ENCODE measurements at regions not wholly inside any gene's neighbourhood (a gene's known extent, or its start where the extent isn't known, plus 50 kb on each side); places are given as distances from the start of the nearest gene placed in this dataset.

DNA sequence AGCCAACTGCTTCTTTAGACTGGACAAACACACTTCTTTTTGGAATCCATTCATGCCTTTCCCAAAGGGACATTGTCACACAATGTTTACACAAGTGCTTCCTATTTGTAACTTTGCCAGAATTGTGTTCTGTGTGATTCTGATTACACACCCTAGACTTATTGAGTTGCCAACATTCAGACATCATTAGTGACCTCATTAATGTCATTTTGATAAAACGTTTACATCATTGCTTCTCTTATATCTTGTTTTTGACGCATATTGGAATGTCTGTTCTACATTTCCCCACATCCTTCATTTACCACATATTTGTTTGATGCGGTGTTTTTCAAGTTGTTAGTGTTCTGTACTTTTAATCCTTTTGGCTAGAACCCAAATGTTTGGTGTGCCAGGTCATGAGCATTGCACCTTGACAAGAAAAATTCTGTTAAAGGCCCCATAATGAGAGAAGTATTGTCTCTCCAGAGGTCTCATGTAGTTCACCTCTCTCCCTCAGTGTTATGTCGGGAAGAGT lies 305.5 kb downstream of the AEBP2 start:
- no peak for TF ChIP-seq CTCF (IDR thresholded peaks at IDR 0.05; ENCODE audit: extremely low read depth, missing control alignments)
- no peak for DNase-seq (ENCODE audit: low spot score)

DNA sequence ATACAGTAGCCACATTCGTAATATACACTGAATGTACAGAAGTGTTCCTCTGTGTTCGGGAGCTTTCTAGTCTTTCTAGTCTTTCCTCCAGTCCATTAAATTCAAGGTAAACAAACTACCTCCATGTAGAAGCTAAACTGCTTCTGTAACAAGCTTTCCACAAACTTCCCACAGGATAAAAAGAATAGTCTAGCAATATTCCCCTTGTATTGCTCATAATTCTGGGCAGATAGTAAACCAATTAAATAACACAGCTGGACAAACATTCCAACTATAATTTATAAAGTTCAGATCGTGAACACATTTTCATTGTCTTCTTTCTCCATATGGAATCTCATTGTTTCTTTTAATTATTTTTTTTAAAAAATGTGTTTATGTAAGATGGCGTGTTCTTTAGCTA lies 307.2 kb downstream of the AEBP2 start:
- TF ChIP-seq CTCF (IDR thresholded peaks at IDR 0.05; ENCODE audit: extremely low read depth, missing control alignments): no peak
- DNase-seq (ENCODE audit: low spot score): no peak

DNA sequence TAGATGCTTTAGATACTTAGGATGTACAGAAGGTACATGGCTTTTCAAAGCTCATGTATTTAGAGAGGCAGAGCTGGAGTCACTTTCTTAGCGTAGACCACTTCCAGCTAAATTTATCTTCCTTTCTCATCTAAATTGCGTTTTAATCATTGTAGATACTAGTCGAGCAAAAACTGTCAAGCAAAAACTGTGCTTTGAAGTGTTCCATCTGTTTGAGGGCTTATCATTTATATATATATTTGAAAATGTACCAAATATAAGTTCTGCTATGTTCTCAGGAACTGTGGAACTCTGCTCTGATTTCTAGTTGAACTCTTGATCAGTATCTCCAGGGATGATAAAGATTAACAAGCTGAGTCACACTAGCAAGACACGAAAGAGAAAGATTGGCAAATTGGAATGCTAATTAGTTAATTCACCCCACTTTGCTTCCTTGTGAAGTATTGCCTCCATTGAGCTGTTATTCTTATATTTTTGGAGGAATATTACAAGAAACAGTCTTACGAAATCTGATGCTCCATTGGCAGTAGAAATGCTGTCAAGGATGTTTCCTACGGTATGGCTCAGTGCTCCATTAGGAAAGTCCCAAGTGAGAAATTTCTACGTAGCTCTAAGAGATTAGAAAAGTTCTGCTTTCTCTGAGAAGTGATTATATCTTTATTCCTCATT lies 310.7 kb downstream of the AEBP2 start:
- no peak for TF ChIP-seq CTCF (IDR thresholded peaks at IDR 0.05; ENCODE audit: extremely low read depth, missing control alignments)

DNA sequence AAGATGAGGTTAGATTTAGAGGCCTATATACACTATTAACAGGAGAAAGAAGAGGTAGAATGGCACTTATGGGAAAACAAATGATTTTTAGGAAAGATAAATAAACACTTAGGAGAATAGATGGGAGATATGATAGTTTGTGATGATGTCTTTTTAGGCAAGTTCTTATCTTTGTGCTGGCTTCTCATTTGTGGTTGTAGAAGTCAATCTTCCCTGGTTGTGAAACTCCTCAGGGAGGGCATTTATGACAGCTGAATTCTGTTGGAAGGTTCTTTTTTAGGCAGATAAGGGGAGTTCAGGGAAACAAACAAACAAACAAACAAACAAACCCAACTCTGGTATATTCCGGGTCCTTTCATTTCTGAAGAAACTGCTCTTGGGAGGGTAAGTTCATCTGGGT lies 311.8 kb downstream of the AEBP2 start:
- TF ChIP-seq CTCF (IDR thresholded peaks at IDR 0.05; ENCODE audit: extremely low read depth, missing control alignments): no peak
- DNase-seq (ENCODE audit: low spot score): no peak

More for the DNA sequence above, 310.7 kb downstream of the AEBP2 start:
- DNase-seq (ENCODE audit: low spot score): no peak

DNA sequence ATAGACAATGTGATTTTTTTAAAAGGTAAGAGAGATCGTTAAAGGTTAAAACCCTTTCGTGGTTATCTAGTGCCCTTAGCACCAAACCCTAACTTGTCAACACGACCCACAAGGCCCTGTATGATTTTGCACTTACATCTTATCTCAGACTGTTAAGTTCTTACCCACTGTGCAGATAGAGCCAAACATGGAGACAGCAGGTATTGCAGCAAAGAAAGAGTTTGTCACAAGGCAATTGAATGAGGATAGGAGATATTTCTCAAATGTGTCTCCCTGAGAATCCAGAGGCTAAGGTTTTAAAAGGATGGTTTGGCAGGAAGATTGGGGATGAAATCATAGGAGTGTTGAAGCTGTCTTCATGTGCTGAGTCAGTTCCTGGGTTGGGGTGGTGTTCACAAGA lies 313.4 kb downstream of the AEBP2 start:
- TF ChIP-seq CTCF (IDR thresholded peaks at IDR 0.05; ENCODE audit: extremely low read depth, missing control alignments): no peak
- DNase-seq (ENCODE audit: low spot score): no peak

- no peak for TF ChIP-seq CTCF (IDR thresholded peaks at IDR 0.05; ENCODE audit: extremely low read depth, missing control alignments)
- no peak for DNase-seq (ENCODE audit: low spot score)
These were observed 315.8 kb downstream of the AEBP2 start for GRCh38 chr12:19755136-19755535.

DNA sequence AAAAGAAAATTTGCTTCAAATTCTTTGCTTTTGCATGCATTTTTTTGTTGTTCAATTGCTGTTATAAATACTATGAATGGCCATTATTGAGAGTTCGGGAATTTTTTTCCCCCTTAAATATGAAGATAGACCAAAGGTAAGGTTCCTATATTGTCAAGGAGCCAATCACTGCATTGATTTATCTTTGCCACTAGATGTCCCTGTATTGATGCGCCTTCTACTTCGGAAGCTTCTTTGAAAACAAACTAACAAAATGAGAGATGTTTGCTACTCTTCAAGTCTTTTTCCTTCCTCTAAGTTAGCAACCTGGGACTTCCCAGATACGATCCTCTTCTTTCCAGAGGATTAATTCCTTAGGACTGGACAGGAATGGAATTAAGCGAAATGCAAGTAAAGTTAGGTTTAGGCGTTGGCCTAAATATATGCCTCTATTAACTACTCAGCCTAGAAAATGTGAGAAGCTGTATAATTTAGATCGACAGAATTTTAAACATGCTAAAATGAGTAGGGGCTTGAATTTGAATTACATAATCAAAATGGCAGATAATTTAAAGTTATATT lies 318.1 kb downstream of the AEBP2 start:
- TF ChIP-seq CTCF (IDR thresholded peaks at IDR 0.05; ENCODE audit: extremely low read depth, missing control alignments): peak; percentile 27
- no peak for DNase-seq (ENCODE audit: low spot score)
